ENCODE measurements at regions not wholly inside any gene's neighbourhood (a gene's known extent, or its start where the extent isn't known, plus 50 kb on each side); places are given as distances from the start of the nearest gene placed in this dataset.

- DNase-seq (ENCODE audit: low read depth) = no peak
- no peak overlapping the region for H3K4me3 ChIP-seq (ENCODE audit: low read depth, low read length)
- no peak for TF ChIP-seq CTCF (IDR thresholded peaks at IDR 0.05; ENCODE audit: insufficient read depth, low read length)
These were observed 399.7 kb downstream of the CDC14C start for GRCh38 chr7:49324040-49324439.

GRCh38 chr7:49324707-49325106 lies 400.4 kb downstream of the CDC14C start:
- no peak overlapping the region for H3K4me3 ChIP-seq (ENCODE audit: low read depth, low read length)
- peak; percentile 15 for DNase-seq (ENCODE audit: low read depth)
- TF ChIP-seq CTCF (IDR thresholded peaks at IDR 0.05; ENCODE audit: insufficient read depth, low read length) = peak; percentile 5

DNA sequence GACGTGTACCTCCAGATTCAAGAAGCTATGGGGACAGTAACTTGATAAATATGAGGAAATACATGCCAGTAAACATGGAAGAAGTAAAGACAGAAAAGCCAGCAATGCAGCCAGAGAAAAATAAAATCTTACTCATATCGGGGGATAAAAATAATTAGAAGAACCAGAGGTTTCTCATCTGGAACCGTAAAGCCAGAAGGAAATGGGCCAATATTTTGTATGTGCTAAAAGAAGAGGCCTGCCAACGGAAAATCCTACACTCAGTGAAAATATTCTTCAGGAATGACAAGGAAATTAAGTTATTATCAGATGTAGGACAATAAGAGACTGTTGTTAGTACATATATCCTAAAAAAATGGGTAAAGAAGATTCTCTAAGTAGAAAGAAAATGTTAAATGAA lies 401.2 kb downstream of the CDC14C start:
- DNase-seq (ENCODE audit: low read depth) = no peak
- H3K4me3 ChIP-seq (ENCODE audit: low read depth, low read length) = no peak overlapping the region
- TF ChIP-seq CTCF (IDR thresholded peaks at IDR 0.05; ENCODE audit: insufficient read depth, low read length) = no peak

GRCh38 chr7:49327155-49327554 lies 402.8 kb downstream of the CDC14C start:
- no peak for TF ChIP-seq CTCF (IDR thresholded peaks at IDR 0.05; ENCODE audit: insufficient read depth, low read length)
- H3K4me3 ChIP-seq (ENCODE audit: low read depth, low read length) = no peak overlapping the region
- no peak for DNase-seq (ENCODE audit: low read depth)

DNA sequence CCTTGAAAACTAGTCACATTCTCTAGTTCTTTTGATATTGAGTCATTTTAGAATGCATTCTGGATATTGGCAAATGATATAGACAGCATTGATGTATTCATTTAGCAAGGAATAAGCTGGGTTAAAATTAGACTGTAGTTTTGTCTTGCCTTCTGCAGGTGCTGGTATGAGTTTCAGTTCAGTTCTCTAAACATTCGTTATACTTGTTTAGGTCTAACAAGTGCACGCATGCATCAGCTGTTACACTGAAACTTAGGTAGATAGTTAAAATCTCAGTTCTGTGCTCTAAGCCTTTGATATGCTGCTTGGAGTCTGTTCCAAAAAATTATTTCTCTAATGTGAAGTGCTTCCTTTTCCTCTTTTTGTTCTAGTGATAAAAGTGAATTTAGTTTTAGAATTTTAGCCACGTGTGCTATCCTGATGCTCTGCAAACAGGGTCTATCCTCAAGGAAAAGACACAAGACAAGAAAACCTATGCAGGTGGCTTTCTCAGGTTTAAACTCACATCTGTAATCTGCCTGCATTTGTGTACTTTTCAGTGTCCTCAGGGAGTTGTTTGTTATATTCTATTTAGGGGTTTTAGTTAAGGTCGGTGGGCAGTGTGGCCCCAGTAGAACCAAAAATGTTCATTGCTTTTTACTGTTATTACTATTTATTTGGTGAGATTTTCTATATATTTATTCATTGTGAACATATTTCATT lies 409.0 kb downstream of the CDC14C start:
- DNase-seq (ENCODE audit: low read depth) = no peak
- no peak for TF ChIP-seq CTCF (IDR thresholded peaks at IDR 0.05; ENCODE audit: insufficient read depth, low read length)
- H3K4me3 ChIP-seq (ENCODE audit: low read depth, low read length) = no peak overlapping the region

DNA sequence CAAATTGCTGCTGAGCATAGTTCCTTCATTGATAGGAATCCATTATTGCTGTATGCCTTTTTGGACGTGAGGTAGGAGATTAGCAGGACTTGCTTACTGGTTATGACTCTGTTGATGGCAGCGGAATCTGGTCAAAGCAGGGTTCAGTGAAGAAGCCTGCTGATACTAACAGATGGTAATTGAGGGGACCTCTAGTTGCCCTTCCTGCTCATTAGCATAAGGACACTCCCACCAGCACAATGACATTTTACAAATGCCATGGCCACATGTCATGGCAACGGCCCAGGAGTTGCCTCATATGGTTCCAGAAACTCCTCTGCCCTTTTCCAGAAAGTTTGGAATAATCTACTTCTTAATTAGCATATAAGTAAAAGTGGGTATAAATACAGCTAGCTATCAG lies 417.5 kb downstream of the CDC14C start:
- no peak for TF ChIP-seq CTCF (IDR thresholded peaks at IDR 0.05; ENCODE audit: insufficient read depth, low read length)
- no peak overlapping the region for H3K4me3 ChIP-seq (ENCODE audit: low read depth, low read length)
- no peak for DNase-seq (ENCODE audit: low read depth)

DNA sequence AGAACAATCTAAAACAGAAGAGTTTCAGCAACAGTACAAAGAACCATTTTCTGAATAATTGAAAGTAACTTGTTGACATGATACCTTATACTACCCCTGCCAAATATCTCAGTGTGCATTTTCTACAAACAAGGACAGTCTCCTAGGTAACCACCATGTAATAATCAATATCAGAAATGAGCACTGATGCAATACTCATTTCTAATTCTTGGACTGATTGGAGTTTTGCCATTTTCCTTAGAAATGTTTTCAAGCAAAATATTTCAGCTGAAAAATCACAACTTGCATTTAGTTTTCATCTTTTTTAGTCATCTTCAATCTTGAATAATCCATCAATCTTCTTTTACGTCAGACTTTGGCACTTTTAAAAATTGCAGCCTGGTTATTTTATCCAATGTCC lies 420.2 kb downstream of the CDC14C start:
- no peak for DNase-seq (ENCODE audit: low read depth)
- H3K4me3 ChIP-seq (ENCODE audit: low read depth, low read length) = no peak overlapping the region
- no peak for TF ChIP-seq CTCF (IDR thresholded peaks at IDR 0.05; ENCODE audit: insufficient read depth, low read length)

Measured in fibroblast of the aortic adventitia (primary cell).